HG02943 (cell line): ENCODE measurements at regions not wholly inside any gene's neighbourhood (a gene's known extent, or its start where the extent isn't known, plus 50 kb on each side); places are given as distances from the start of the nearest gene placed in this dataset.

Experiments
- ATAC-seq: cut with Tn5 transposase; IDR thresholded peaks from one replicate; pipeline ENCODE4 v1.9.1; 2021; ENCODE audit warnings: mild to moderate bottlenecking, low read depth, moderate library complexity; ENCODE audit not compliant: unreplicated experiment

DNA sequence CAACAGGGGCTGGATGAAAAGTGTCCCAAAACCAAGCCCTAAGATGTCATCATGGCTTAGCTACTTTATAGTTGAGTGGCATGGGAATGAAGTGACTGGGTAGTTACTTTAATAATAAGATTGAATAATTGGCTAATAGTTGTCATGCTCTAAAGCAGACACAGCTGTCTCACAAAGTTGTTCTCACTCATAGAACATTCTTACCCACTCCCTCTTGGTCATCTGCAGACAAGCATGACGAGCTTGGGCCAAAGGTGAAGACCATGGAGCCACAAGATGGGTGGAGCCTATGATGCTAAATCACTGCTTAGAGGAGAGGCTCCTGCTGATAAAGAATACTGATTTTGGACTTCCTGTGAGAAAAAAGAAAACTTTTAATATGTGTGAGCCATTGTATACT, 62.4 kb upstream of the MMADHC start:
- no peak for ATAC-seq

- ATAC-seq: no peak
Observed at GRCh38 chr2:149648282-149649030, 60.9 kb upstream of the MMADHC start.

DNA sequence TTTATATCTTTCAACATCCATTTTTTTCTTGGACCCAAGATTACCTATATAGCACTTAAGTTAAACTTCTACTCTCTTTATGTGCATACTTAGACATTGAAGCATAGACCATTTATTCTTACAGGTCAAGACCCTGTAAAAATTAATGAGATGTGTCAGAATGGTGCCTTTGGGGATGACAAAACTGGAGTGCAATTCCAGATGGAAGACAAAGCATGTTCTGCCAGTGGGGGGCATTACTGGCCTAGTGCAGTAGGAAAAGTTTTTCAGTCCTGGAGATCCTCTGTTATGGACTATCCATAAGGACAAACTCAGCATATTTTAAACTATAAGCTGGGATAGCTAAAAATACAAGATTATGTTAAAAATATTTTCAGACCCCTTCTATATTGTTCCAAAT, 57.8 kb upstream of the MMADHC start:
- no peak for ATAC-seq
